NOMO-1 (cell line): ENCODE measurements at regions not wholly inside any gene's neighbourhood (a gene's known extent, or its start where the extent isn't known, plus 50 kb on each side); places are given as distances from the start of the nearest gene placed in this dataset.
A peak's percentile ranks its signal among the peaks of the same experiment; 100 is the strongest.
"Not testable (repeated sequence)": the region's sequence is repeated elsewhere in the genome, so short reads cannot be mapped to it uniquely, and the experiment has no call there.

Source experiments
- DNase-seq, 2 experiments: peaks; one replicate each; lab custom pipeline; 2025; ENCODE audit not compliant: unreplicated experiment in 2 of 2; lab: John Stamatoyannopoulos, UW

DNA sequence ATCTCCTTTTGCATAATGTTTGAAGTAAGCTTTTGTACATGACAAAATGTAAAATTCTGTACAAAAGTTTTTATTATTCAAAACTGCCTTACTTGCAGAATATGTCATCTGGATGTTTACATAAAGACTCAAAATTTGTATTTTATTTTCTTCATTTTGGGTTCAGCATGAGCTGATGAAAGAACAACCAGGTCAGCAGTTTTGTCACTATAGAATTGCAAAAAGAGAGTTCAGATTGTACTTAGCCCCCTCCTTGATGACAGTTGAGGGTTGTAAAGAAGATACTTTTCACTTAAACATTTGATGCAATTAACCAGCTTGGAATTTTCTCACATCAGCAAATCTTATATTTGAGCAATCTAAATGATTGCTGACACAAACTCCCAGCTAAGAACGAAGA is 669.3 kb downstream of the PLA2G4A start:
- DNase-seq: no peak

DNA sequence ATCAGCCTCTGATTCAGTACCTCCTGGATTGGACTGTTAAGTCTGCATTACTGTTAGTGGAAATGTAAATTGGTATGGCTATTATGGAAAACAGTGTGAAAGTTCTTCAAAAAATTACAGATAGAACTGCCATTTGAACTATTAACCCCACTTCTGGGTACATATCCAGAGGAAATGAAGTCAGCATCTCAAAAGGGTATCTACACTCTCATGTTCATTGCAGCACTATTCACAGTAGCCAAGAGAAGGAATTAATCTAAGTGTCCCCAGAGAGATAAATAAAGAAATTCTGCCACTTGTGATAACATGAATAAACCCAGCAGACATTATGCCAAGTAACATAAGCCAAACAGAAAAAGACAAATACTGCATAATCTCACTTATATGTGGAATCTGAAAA is 676.0 kb downstream of the PLA2G4A start:
- no peak for DNase-seq

DNA sequence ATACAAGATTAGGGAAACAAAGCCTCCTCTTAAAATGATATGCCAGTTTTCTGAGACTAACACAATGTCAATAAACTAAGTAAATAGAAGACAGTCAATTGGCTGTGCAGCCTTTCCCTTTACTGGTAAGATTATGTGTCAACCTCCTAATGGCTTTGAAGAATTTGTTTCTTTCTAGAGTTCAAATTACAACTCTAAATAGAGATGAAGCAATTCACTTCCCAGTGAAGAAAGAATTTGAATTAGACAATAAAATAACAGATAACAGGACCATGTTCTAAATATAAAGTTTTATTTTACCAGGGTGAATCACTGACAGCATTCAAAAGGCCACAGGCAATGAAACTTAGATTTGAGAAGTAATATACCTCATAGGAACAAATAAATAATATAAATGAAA is 680.3 kb downstream of the PLA2G4A start:
- no peak for DNase-seq

DNA sequence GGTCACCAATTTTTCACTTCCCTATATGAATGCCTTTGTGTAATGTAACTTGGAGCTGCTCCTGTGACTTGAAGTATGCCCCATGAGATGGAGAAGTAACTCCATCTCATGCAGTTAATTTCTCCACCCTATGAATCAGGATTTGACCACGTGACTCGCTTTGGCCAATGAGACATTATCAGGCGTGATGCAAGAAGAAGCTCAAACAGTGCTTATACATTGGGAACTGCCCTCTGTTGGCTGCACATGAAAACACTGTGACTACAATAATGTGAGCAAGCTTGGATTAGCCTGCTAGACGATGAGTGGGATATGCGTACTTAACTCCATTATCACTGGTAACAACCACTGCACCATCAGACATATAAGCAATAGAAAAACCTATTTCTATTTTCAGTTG is 684.4 kb downstream of the PLA2G4A start:
- DNase-seq: peak in 1 of 2 experiments; percentile 37

DNA sequence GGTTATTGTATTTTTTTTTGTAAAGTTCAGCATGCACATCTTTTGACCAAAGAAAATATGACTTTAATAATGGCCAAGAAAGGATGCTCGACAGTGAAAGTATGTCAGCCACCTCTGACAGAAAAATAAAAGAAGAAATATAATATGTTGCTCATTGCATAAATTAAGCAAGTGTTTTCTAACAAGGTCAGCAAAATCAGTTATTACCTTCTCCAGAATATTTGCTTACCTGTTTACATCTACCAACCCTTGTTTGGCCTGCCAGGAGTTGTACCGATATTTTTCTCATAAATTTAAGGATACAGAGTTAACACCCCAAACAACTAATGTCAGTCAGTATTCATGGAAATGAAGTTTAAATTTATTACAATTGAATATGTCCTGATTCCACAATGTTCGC is 685.4 kb downstream of the PLA2G4A start:
- no peak for DNase-seq

DNA sequence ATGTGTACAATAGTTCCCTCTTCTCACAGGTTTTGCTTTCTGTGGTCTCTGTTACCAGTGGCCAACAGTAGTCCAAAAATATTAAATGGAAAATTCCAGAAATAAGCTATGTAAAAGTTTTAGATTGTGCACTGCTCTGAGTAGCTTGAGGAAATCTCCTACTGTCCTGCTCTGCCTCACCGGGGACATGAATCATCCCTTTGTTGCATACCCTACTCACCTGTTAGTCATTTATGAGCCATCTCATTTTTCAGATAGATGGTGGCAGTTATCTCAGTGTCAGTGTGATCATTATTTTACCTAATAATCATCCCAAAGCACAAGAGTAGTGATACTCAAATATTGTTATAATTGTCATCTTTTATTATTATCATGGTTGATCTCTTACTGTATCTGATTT is 688.1 kb downstream of the PLA2G4A start:
- DNase-seq: no peak

DNA sequence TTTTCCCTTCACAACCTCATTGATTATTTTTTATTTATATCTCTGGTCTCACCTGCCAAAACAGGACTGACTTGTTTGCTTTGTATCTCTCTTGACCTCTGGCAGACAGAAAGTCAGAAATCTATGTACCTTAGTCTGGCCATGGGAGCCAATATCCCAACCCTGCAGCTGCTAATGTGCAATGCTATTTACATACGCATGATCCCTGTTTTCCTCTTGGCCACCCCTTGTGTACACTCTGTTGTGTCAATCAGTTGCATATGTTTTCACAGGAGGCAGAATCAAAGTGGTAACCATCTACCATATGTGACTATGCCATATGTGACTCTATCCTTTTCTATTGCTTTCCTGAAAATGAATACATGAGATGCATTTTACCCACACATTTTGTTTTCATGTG is 688.8 kb downstream of the PLA2G4A start:
- no peak for DNase-seq

DNA sequence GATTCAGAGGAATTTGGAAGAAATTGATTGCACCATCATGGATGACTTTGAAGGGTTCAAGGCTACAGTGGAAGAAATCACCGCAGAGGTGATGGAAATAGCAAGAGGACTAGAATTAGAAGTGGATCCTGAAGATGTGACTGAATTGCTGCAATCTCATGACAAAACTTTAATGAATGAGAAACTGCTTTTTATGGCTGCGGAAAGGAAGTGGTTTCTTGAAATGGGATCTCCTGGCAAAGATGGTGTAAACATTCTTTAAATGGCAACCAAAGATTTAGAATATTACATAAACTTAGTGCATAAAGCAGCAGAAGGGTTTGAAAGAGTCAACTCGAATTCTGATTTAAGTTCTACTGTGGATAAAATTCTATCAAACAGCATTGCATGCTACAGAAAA is 698.6 kb downstream of the PLA2G4A start:
- peak; percentile 4 to 57 for DNase-seq

DNA sequence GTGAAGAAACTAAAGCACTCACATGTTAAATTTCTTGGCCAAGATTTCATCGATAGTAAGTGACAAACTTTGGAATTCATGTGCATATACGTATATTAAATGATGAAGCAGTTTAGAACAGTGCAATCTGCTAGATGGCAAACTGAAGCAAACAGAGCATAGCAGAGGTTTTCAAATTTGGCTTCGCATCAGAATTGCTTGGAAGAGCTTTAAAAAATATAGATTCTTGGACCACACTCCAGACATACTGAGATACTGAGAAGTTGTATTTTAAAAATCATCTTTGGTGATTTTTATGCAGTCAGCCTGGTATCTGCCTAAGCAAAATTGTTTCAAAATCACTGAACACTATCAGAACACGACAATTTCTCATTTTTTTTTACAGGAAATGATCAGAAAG is 709.2 kb downstream of the PLA2G4A start:
- no peak for DNase-seq

DNA sequence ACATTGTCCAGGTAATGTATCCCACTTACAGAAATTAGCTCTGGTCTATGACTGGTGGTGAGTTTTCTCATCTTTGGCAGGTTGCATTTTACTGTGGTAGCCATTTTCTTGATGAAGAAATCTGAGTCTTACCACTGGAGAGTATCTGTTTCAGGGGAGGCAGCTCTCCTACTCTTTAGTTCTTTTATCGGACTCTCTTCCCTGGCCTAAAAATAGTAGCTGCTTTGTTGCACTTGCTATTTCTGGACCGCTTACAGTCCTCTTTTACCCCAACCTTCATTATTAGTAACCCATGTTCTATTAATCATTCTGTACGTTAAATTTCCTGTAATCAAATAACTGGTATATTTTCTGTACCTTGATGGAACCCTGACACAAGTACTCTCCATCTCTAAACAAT is 720.8 kb downstream of the PLA2G4A start:
- DNase-seq: no peak

DNA sequence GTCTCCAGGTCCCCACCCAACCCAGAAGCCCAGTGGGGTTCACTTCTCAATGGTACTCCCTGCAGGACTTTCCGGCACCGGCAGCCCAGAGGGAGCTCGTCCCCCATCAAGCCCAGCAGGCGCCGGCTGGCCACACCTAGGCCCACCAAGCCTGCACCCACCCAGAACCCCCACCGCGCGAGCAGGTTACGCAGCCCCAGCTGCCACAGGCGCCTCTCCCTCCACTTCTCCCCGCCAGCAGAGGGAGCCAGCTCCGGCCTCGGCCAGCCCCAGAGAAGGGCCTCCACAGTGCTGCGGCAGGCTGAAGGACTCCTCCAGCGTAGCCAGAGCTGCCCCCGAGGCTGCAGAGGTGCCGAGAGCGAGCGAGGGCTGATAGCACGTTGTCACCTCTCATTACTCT is 722.3 kb downstream of the PLA2G4A start:
- no peak for DNase-seq

DNA sequence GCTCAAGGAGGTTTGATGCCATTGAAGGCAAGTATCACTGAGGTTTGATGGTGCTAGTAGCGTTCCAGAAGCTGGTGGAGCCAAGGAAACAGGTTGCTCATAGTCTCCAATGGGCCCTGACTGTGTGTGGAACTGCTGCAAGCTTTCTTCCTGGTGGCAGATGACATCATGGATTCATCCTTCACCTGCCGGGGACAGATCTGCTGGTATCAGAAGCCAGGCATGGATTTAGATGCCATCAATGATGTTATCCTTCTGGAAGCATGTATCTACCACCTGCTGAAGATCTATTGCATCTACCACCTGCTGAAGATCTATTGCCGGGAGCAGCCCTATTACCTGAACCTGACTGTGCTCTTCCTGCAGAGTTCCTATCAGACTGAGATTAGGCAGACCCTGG is 734.4 kb downstream of the PLA2G4A start:
- DNase-seq: no peak

DNA sequence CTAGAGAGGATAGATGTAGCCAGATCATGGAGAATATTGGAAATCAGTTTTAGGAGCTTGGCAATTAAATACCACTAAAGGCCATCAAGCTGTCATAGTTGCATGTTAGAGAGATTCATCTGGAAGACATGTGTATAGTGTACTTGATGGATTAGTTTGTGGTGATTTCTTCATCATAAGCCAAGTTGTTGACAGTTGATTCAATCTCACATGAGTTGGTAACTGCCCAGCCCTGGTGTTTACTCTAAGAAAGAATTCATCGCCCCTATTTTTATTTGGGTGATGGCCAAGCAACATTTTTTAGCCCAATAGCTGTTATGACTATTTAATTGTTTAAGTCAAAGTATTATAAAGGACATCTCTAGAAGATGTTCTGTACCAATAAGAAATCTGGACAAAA is 737.6 kb downstream of the PLA2G4A start:
- DNase-seq: no peak

DNA sequence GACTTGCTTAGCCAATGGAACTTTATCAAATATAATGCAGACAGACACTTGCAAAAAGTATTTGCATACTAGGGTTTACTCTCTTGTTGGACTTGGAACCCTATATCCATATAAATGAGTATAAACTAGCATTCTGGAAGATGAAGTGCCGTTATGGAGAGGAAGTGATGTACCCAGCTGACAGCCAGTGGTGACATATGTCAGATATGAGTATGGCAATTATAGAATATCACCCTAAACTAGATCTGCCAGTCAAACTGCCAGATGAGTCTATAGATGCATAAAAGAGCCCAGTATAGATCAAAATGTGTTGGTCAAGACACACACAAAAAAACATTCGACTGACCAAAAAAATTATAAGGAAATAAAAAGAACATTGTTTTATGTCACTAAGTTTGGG is 739.3 kb downstream of the PLA2G4A start:
- DNase-seq: no peak

DNA sequence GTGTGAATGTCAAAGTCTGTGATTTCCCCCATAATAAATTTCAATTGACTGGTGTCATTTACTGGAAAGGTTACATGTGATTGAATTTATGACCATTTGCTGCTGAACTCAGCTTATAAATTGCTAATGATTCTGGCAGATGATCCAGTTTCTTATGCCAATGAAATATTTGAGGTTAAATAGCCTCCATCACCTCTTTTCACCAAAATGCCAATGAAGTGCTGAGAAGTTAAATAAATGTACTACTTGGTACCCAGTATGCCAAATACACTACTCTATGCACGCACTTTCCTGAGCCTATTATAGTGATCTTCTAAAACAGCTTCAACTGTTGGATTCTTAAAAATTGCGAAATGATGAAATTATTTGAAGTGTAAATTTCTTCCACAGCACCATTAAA is 741.4 kb downstream of the PLA2G4A start:
- DNase-seq: no peak

DNA sequence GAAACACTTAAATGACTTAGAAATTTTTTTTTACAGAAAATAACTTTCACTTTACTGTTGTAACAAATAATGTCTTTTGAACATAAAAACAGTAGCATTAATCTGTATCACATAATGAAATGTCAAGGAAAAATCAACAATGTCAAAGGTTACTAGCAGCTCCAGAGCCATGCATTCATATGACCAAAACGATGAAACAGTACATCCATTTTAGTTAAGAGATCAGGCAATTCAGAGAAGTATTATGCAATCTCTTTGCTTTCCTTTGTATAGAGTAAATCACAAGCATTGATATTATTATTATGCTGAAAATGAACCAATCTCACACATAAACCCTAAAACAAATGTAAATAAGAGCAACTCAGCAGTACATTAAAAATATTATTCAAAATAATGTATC is 748.9 kb downstream of the PLA2G4A start:
- DNase-seq: no peak

DNA sequence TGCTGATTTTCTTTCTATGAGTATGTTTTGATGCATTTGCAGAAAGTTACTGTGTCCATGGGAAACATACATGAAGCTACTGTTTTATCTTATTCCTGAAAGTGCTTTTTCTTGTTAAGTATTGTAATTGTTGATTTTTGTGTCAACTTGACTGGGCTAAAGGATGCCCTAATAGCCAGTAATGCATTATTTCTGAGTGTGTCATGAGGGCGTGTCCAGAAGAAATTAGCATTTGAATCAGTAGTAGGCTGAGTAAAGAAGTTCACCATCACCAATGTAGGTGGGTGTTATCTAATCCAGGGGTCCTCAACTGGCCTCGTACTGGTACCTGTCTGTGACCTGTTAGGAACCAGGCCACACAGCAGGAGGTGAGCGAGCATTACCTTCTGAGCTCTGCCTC is 760.2 kb downstream of the PLA2G4A start:
- DNase-seq: no peak

DNA sequence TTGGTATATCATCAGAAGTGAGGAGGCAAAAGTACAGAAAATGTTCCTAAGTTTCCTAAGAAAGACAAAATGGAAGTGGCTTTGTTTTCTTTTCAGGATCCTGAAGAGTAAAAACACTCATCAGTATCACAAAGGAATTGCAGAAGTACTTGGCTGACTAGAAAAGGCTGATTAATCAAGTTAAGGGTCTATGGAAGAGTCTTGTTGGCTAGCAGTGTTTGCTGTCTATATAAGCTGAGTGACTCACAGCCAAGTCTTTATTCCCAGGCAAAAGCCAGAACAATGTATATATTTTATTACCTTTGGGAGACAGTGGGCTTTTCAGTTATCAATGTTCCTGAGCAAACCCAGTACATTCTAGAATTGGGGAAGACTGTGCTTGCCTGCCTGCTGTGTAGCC is 777.0 kb downstream of the PLA2G4A start:
- DNase-seq: no peak

DNA sequence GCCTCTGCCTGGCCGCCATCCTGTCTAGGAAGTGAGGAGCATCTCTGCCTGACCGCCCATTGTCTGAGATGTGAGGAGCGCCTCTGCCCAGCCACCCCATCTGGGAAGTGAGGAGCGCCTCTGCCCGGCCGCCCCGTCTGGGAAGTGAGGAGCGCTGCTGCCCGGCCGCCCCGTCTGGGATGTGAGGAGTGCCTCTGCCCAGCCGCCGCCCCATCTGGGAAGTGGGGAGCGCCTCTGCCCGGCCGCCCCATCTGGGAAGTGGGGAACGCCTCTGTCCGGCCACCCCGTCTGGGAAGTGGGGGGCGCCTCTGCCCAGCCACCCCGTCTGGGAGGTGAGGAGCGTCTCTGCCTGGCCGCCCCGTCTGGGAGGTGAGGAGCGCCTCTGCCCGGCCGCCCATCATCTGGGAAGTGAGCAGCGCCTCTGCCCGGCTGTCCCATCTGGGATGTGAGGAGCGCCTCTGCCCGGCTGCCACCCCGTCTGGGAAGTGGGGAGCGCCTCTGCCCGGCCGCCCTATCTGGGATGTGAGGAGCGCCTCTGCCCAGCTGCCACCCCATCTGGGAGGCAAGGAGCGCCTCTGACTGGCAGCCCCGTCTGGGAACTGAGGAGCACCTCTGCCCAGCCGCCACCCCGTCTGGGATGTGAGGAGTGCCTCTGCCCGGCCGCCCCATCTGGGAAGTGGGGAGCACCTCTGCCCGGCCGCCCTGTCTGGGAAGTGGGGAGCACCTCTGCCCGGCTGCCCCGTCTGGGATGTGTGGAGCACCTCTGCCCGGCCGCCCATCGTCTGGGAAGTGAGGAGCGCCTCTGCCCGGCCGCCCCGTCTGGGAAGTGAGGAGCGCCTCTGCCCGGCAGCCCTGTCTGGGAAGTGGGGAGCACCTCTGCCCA is 787.3 kb downstream of the PLA2G4A start:
- DNase-seq: not testable (repeated sequence)

DNA sequence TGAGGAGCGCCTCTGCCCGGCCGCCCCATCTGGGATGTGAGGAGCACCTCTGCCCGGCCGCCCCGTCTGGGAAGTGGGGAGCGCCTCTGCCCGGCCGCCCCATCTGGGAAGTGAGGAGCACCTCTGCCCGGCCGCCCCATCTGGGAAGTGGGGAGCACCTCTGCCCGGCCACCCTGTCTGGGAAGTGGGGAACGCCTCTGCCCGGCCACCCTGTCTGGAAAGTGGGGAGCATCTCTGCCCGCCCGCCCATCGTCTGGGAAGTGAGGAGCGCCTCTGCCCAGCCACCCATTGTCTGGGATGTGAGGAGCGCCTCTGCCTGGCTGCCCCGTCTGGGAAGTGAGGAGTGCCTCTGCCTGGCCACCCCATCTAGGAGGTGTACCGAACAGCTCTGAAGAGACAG is 788.1 kb downstream of the PLA2G4A start:
- not testable (repeated sequence) for DNase-seq

DNA sequence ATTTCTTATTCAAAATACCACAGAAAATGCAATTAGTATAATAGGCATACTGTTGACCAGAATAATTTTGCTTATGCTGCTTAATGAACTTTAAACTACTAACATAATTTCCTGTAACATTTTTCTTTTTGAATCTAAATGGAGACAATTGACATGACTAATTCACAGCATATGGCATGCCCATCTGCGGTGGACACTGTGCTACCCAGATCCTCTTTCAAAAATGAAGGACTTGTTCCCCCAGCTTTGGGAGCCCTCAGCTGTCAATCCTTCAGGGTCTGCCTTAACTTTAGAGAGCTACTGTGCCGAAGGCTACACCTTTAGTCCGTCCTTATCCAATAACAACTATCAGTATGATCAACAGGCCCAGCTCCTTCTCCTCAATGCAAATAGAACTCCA is 789.0 kb downstream of the PLA2G4A start:
- no peak for DNase-seq

DNA sequence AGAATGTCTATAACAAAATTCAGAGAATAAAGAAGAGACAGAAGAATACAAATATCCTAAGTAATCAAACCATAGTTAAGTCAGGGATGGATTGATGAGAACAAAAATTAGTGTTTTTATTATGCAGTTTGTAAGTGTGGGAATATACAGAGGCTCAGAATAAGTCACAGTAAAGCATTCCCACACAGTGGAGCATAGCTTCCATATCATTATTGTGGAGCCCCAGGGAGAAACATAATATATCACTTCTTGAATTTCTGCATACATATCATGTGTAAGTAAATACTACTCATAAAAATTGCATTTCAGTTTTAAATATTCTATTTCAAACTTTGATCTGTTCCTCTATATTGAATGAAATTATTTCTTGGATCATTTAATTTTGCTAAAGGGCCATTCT is 790.4 kb downstream of the PLA2G4A start:
- no peak for DNase-seq

DNA sequence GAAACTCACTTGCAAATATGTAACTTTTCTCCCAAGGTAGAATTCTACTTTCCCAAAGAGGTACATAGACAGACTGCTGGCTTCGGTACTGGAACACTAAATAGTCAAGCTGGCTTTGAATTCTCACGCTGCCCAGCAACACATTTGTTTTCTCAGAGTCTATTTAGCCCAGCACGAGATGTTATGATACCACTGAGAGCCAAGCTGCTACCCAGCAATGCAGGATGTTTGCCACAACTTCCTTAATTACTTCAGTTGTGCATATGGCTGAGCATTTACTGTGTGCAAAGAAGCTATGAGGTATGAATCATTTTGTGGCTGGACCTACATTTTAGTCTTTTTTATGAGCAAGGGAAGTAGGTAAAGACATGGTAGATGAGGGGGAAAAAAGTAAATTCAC is 793.2 kb downstream of the PLA2G4A start:
- DNase-seq: peak; percentile 79 to 94
